Central memory CD8-positive, alpha-beta T cell (primary cell): ENCODE measurements at regions not wholly inside any gene's neighbourhood (a gene's known extent, or its start where the extent isn't known, plus 50 kb on each side); places are given as distances from the start of the nearest gene placed in this dataset.

Experiments
- ATAC-seq: fragments of 150-1000 bp; cut with Tn5 transposase; replicated peaks from 2 replicates; pipeline ENCODE4 v1.10.0; 2022; ENCODE audit warnings: mild to moderate bottlenecking, moderate FRiP score, moderate number of reproducible peaks; ENCODE audit not compliant: poor library complexity, severe bottlenecking; ENCODE audit errors: extremely low read depth
- DNase-seq, 2 donors: peaks; one replicate each; pipeline ENCODE4 v3.0.0; 2021; ENCODE audit warnings: low spot score in 2 of 2
- H3K27ac Mint-ChIP-seq: one replicate; pipeline ENCODE4 v1.8.0; 2022; ENCODE audit warnings: low read depth, mild to moderate bottlenecking, moderate library complexity, mixed read lengths
- H3K27me3 Mint-ChIP-seq: one replicate; pipeline ENCODE4 v1.8.0; 2022; ENCODE audit warnings: mixed read lengths
- H3K36me3 Mint-ChIP-seq: one replicate; pipeline ENCODE4 v1.8.0; 2022; ENCODE audit warnings: mild to moderate bottlenecking, moderate library complexity, mixed read lengths; ENCODE audit not compliant: insufficient read depth
- H3K4me1 Mint-ChIP-seq: one replicate; pipeline ENCODE4 v1.8.0; 2022; ENCODE audit warnings: mixed read lengths
- H3K4me3 Mint-ChIP-seq: one replicate; pipeline ENCODE4 v1.8.0; 2022; ENCODE audit warnings: mild to moderate bottlenecking, moderate library complexity, mixed read lengths
- H3K9me3 Mint-ChIP-seq: one replicate; pipeline ENCODE4 v1.8.0; 2022; ENCODE audit warnings: mixed read lengths

- H3K27me3 Mint-ChIP-seq, result peaks cover 16% of the 10 kb centered on the region
- ATAC-seq (no peak), DNase-seq (no peak)
- H3K36me3 Mint-ChIP-seq, result peaks cover 2% of the 10 kb centered on the region
- no peaks in the 10 kb centered on the region for H3K4me1 Mint-ChIP-seq
- H3K9me3 Mint-ChIP-seq, result no peaks in the 10 kb centered on the region
- no peak overlapping the region for H3K4me3 Mint-ChIP-seq
- no peak overlapping the region for H3K27ac Mint-ChIP-seq
Observed at GRCh38 chr6:43871284-43871683, 101.3 kb downstream of the VEGFA start.

GRCh38 chr6:43870660-43871061 lies 100.7 kb downstream of the VEGFA start:
- Mint-ChIP-seq H3K27ac (no peak overlapping the region), H3K9me3 (no peaks in the 10 kb centered on the region), H3K36me3 (peaks cover 2% of the 10 kb centered on the region), H3K27me3 (peaks cover 22% of the 10 kb centered on the region), H3K4me3 (no peak overlapping the region), H3K4me1 (no peaks in the 10 kb centered on the region)
- DNase-seq (no peak), ATAC-seq (no peak)

- Mint-ChIP-seq H3K9me3 (no peaks in the 10 kb centered on the region), H3K4me3 (no peak overlapping the region), H3K4me1 (no peaks in the 10 kb centered on the region), H3K27me3 (peaks cover 28% of the 10 kb centered on the region), H3K27ac (no peak overlapping the region), H3K36me3 (peaks cover 2% of the 10 kb centered on the region)
- DNase-seq (no peak), ATAC-seq (no peak)
Observed at GRCh38 chr6:43869792-43870659, 100.0 kb downstream of the VEGFA start.

- H3K27ac Mint-ChIP-seq, result no peak overlapping the region
- peaks cover 32% of the 10 kb centered on the region for H3K27me3 Mint-ChIP-seq
- DNase-seq (no peak), ATAC-seq (no peak)
- H3K9me3 Mint-ChIP-seq, result no peaks in the 10 kb centered on the region
- H3K4me3 Mint-ChIP-seq, result no peak overlapping the region
- no peaks in the 10 kb centered on the region for H3K4me1 Mint-ChIP-seq
- peaks cover 2% of the 10 kb centered on the region for H3K36me3 Mint-ChIP-seq
Observed at GRCh38 chr6:43869079-43869710, 99.2 kb downstream of the VEGFA start.

GRCh38 chr6:43868467-43868866 lies 98.5 kb downstream of the VEGFA start:
- H3K36me3 Mint-ChIP-seq, result peaks cover 2% of the 10 kb centered on the region
- H3K27ac Mint-ChIP-seq, result no peak overlapping the region
- H3K27me3 Mint-ChIP-seq, result peaks cover 35% of the 10 kb centered on the region
- no peaks in the 10 kb centered on the region for H3K9me3 Mint-ChIP-seq
- DNase-seq (no peak), ATAC-seq (no peak)
- no peak overlapping the region for H3K4me3 Mint-ChIP-seq
- H3K4me1 Mint-ChIP-seq, result no peaks in the 10 kb centered on the region

- DNase-seq, result no peak
- H3K36me3 Mint-ChIP-seq, result peaks cover 2% of the 10 kb centered on the region
- H3K9me3 Mint-ChIP-seq, result no peaks in the 10 kb centered on the region
- H3K27ac Mint-ChIP-seq, result no peak overlapping the region
- no peaks in the 10 kb centered on the region for H3K4me1 Mint-ChIP-seq
- H3K4me3 Mint-ChIP-seq, result no peak overlapping the region
- H3K27me3 Mint-ChIP-seq, result peaks cover 39% of the 10 kb centered on the region
- no peak for ATAC-seq
Observed at GRCh38 chr6:43867996-43868395, 98.0 kb downstream of the VEGFA start.

DNA sequence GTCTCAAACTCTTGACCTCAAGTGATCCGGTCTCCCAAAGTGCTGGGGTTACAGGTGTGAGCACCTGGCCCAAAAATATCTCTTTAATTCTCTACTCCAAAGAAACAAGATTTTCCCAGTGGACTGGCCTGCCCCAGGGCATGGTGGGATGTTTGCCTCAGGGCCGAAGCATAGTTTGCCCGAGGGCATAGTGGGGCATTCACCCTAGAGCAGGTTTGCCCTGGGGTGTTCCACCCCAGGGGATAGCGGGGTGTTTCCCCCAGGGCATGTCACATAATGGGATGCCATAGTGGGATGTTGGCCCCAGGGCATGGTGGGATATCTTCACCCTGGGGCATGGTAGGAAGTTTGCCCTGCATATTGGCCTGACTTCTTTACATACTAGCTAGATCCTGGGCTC lies 97.2 kb downstream of the VEGFA start:
- H3K27me3 Mint-ChIP-seq, result peaks cover 43% of the 10 kb centered on the region
- H3K4me1 Mint-ChIP-seq, result no peaks in the 10 kb centered on the region
- no peak for ATAC-seq

GRCh38 chr6:43865932-43866645 lies 96.1 kb downstream of the VEGFA start:
- no peaks in the 10 kb centered on the region for H3K4me1 Mint-ChIP-seq
- H3K27me3 Mint-ChIP-seq, result peaks cover 43% of the 10 kb centered on the region
- H3K4me3 Mint-ChIP-seq, result no peak overlapping the region
- peaks cover 2% of the 10 kb centered on the region for H3K36me3 Mint-ChIP-seq
- no peak overlapping the region for H3K27ac Mint-ChIP-seq
- DNase-seq (no peak), ATAC-seq (no peak)
- H3K9me3 Mint-ChIP-seq, result no peaks in the 10 kb centered on the region

More for the DNA sequence above, 97.2 kb downstream of the VEGFA start:
- Mint-ChIP-seq H3K4me3 (no peak overlapping the region), H3K27ac (no peak overlapping the region), H3K9me3 (no peaks in the 10 kb centered on the region), H3K36me3 (peaks cover 2% of the 10 kb centered on the region)
- no peak for DNase-seq

- H3K4me3 Mint-ChIP-seq, result no peak overlapping the region
- H3K27ac Mint-ChIP-seq, result no peak overlapping the region
- no peaks in the 10 kb centered on the region for H3K4me1 Mint-ChIP-seq
- H3K27me3 Mint-ChIP-seq, result peaks cover 43% of the 10 kb centered on the region
- no peak for DNase-seq
- no peaks in the 10 kb centered on the region for H3K9me3 Mint-ChIP-seq
- ATAC-seq, result no peak
- peaks cover 2% of the 10 kb centered on the region for H3K36me3 Mint-ChIP-seq
Observed at GRCh38 chr6:43865086-43865485, 95.1 kb downstream of the VEGFA start.

- Mint-ChIP-seq H3K4me3 (no peak overlapping the region), H3K36me3 (no peaks in the 10 kb centered on the region), H3K9me3 (no peaks in the 10 kb centered on the region), H3K27me3 (peaks cover 32% of the 10 kb centered on the region), H3K27ac (no peak overlapping the region), H3K4me1 (no peaks in the 10 kb centered on the region)
- no peak for ATAC-seq
- no peak for DNase-seq
Observed at GRCh38 chr6:43862925-43863324, 92.9 kb downstream of the VEGFA start.

- Mint-ChIP-seq H3K27ac (no peak overlapping the region), H3K4me3 (no peak overlapping the region), H3K27me3 (peaks cover 27% of the 10 kb centered on the region), H3K36me3 (no peaks in the 10 kb centered on the region), H3K4me1 (no peaks in the 10 kb centered on the region), H3K9me3 (no peaks in the 10 kb centered on the region)
- DNase-seq (no peak), ATAC-seq (no peak)
Observed at GRCh38 chr6:43861212-43861894, 91.3 kb downstream of the VEGFA start.

DNA sequence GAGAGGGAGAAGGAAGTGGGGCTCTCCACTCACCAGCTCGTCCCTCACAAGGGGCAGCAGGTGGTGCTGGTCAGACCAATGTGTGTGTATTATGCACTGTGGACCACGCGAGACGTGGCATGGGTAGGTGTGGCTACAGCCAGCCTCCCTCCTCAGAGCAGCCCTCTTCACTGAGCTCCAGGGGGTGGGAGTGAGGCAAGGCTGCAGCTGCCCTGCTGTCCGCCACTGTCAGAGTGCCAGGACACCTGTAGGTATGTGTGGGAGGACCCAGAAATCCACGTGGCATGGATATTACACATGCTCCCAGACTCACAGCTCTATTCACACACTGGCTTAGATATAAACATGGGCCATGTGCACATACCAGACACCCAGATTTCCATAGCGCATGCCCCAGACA lies 90.3 kb downstream of the VEGFA start:
- Mint-ChIP-seq H3K9me3 (no peaks in the 10 kb centered on the region), H3K36me3 (no peaks in the 10 kb centered on the region), H3K4me1 (no peaks in the 10 kb centered on the region), H3K4me3 (no peak overlapping the region), H3K27me3 (peaks cover 18% of the 10 kb centered on the region), H3K27ac (no peak overlapping the region)
- ATAC-seq (no peak), DNase-seq (no peak)
